GM23338 (cell line): ENCODE measurements at regions not wholly inside any gene's neighbourhood (a gene's known extent, or its start where the extent isn't known, plus 50 kb on each side); places are given as distances from the start of the nearest gene placed in this dataset.

Source experiments
- ATAC-seq: fragments of 200-7000 bp; cut with Tn5 transposase; 3 replicates; pipeline ENCODE4 v1.9.1; 2020
- DNase-seq: peaks from one replicate; pipeline ENCODE4 v3.0.0-alpha.2; 2015; ENCODE audit warnings: low spot score
- H2AFZ ChIP-seq: fragments of 200-600 bp; sonication (generic); 2 replicates; pipeline ENCODE4 v1.8.0; 2016; ENCODE audit warnings: antibody characterized with exemption, mild to moderate bottlenecking, moderate library complexity
- H3F3A ChIP-seq: fragments of 200-600 bp; sonication (generic); replicated peaks from 2 replicates; pipeline ENCODE4 v1.8.0; 2017; ENCODE audit warnings: antibody characterized with exemption, mixed run types, low read depth
- H3K27ac ChIP-seq: fragments of 200-600 bp; sonication (generic); 2 replicates; pipeline ENCODE4 v1.6.1; 2016; ENCODE audit warnings: low read depth
- H3K27me3 ChIP-seq: fragments of 200-600 bp; sonication (generic); 2 replicates; pipeline ENCODE4 v1.8.0; 2016; ENCODE audit warnings: mild to moderate bottlenecking, mixed run types, moderate library complexity; ENCODE audit not compliant: insufficient read depth
- H3K36me3 ChIP-seq: fragments of 200-600 bp; sonication (generic); 2 replicates; pipeline ENCODE4 v1.8.0; 2016; ENCODE audit warnings: mild to moderate bottlenecking; ENCODE audit not compliant: insufficient read depth
- H3K4me1 ChIP-seq: fragments of 200-600 bp; sonication (generic); 2 replicates; pipeline ENCODE4 v1.8.0; 2016; ENCODE audit warnings: mild to moderate bottlenecking, moderate library complexity; ENCODE audit not compliant: insufficient read depth
- H3K4me2 ChIP-seq: fragments of 200-600 bp; sonication (generic); 2 replicates; pipeline ENCODE4 v1.7.1; 2017; ENCODE audit warnings: mixed run types
- H3K4me3 ChIP-seq: fragments of 200-600 bp; sonication (generic); 2 replicates; pipeline ENCODE4 v1.6.1; 2016; ENCODE audit warnings: mixed run types
- H3K79me2 ChIP-seq: fragments of 200-600 bp; sonication (generic); replicated peaks from 2 replicates; pipeline ENCODE4 v1.8.0; 2017; ENCODE audit warnings: mild to moderate bottlenecking; ENCODE audit not compliant: insufficient read depth
- H3K9me2 ChIP-seq: fragments of 200-600 bp; sonication (generic); 2 replicates; pipeline ENCODE4 v1.8.0; 2017; ENCODE audit not compliant: insufficient read depth
- H4K20me1 ChIP-seq: fragments of 200-600 bp; sonication (generic); replicated peaks from 2 replicates; pipeline ENCODE4 v1.8.0; 2017; ENCODE audit warnings: mild to moderate bottlenecking; ENCODE audit not compliant: insufficient read depth
- H3K27ac Mint-ChIP-seq: 2 replicates; pipeline ENCODE4 v1.8.0; 2020; ENCODE audit warnings: inconsistent platforms, mild to moderate bottlenecking, moderate library complexity, mixed read lengths
- H3K27me3 Mint-ChIP-seq: 3 replicates; pipeline ENCODE4 v1.8.0; 2022; ENCODE audit warnings: low read depth, mild to moderate bottlenecking, moderate library complexity, mixed read lengths, inconsistent platforms; ENCODE audit not compliant: insufficient read depth, poor library complexity
- H3K36me3 Mint-ChIP-seq: 3 replicates; pipeline ENCODE4 v1.8.0; 2021; ENCODE audit warnings: low read depth, mild to moderate bottlenecking, inconsistent platforms, moderate library complexity, mixed read lengths
- H3K4me1 Mint-ChIP-seq: 3 replicates; pipeline ENCODE4 v1.8.0; 2020; ENCODE audit warnings: mild to moderate bottlenecking, inconsistent platforms, mixed read lengths
- H3K4me3 Mint-ChIP-seq: 3 replicates; pipeline ENCODE4 v1.8.0; 2021; ENCODE audit warnings: moderate library complexity, mild to moderate bottlenecking, inconsistent platforms, mixed read lengths
- H3K9me3 Mint-ChIP-seq: 3 replicates; pipeline ENCODE4 v1.8.0; 2020; ENCODE audit warnings: moderate library complexity, mild to moderate bottlenecking, inconsistent platforms, mixed read lengths
- CREB1 ChIP-seq: fragments of 250-450 bp; sonication (Bioruptor Pico); IDR thresholded peaks from 2 replicates; pipeline ENCODE4 v1.5.0; 2020; ENCODE audit warnings: low read depth, mild to moderate bottlenecking, moderate library complexity
- EZH2 ChIP-seq: fragments of 200-600 bp; sonication (generic); IDR thresholded peaks from one replicate; pipeline ENCODE4 v1.8.0; 2017; ENCODE audit warnings: antibody characterized with exemption, mild to moderate bottlenecking, low read depth; ENCODE audit not compliant: unreplicated experiment
- EZH2phosphoT487 ChIP-seq: fragments of 200-600 bp; sonication (generic); IDR thresholded peaks from one replicate; pipeline ENCODE4 v1.8.1; 2018; ENCODE audit warnings: antibody characterized with exemption; ENCODE audit not compliant: unreplicated experiment
- JUNB ChIP-seq: IDR thresholded peaks from one replicate; pipeline ENCODE4 v1.6.1; 2016; ENCODE audit warnings: antibody characterized with exemption; ENCODE audit not compliant: unreplicated experiment
- POLR2AphosphoS5 ChIP-seq: IDR thresholded peaks from 2 replicates; pipeline ENCODE4 v1.6.1; 2016; ENCODE audit warnings: antibody characterized with exemption, low read depth
- STAT1 ChIP-seq: IDR thresholded peaks from one replicate; pipeline ENCODE4 v1.6.1; 2016; ENCODE audit warnings: antibody characterized with exemption; ENCODE audit not compliant: unreplicated experiment
- ZNF114 ChIP-seq: fragments of 250-450 bp; sonication (Bioruptor Pico); IDR thresholded peaks from 2 replicates; pipeline ENCODE4 v1.5.0; 2020; ENCODE audit warnings: mild to moderate bottlenecking, moderate library complexity
- ZNF331 ChIP-seq: fragments of 250-450 bp; sonication (Bioruptor Pico); IDR thresholded peaks from 2 replicates; pipeline ENCODE4 v1.5.0; 2020; ENCODE audit warnings: low read depth, mild to moderate bottlenecking, moderate library complexity
- TF ChIP-seq, protein P1 (sequence below): IDR thresholded peaks from 2 replicates; pipeline ENCODE4 v1.6.1; 2016; ENCODE audit warnings: antibody characterized with exemption
- TF ChIP-seq, protein P2 (sequence below), 2 experiments: fragments of 200-600 bp in 1 of 2; sonication (generic) in 1 of 2; conservative IDR thresholded peaks; 2 replicates each; pipeline versions ENCODE4 v1.5.1 to v1.6.1; 2016 to 2017; ENCODE audit warnings: antibody characterized with exemption in 2 of 2, low read depth in 2 of 2, mild to moderate bottlenecking in 2 of 2, moderate library complexity in 1 of 2
- TF ChIP-seq, protein P3 (sequence below): IDR thresholded peaks from one replicate; pipeline ENCODE4 v1.6.1; 2018; ENCODE audit warnings: antibody characterized with exemption; ENCODE audit not compliant: unreplicated experiment
- TF ChIP-seq, protein P4 (sequence below): fragments of 250-450 bp; sonication (Bioruptor Pico); IDR thresholded peaks from 2 replicates; pipeline ENCODE4 v1.5.0; 2020; ENCODE audit warnings: mild to moderate bottlenecking, moderate library complexity

DNA sequence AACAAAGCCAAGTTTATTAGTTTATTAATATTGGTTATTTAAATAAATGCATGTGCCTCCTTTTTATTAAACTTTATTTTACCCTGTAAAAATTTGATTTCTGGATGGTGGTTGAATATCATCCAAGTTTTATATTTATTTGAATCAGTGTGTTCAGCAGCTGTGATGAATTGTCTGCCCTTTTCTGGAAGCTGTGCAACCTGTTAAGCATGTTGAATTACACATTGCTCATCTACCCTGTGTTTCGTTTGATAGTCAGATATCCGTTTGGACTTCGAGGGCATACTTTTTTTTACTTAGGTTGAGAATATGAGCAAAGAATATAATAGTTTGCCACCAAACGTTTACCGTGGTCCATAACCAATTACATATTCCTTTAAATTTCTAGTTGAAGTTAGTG, 95.8 kb upstream of the TENM3 start:
- no peak overlapping the region for H2AFZ ChIP-seq
- no peaks in the 10 kb centered on the region; the same call in 1 of the 2 replicates for H3F3A ChIP-seq
- no peak overlapping the region for H3K27ac Mint-ChIP-seq
- H3K79me2 ChIP-seq: peaks cover 57% of the 10 kb centered on the region
- H3K36me3 Mint-ChIP-seq: peaks cover 4% of the 10 kb centered on the region; the same call in 1 of the 3 replicates
- no peaks in the 10 kb centered on the region for H3K9me2 ChIP-seq
- H3K27me3 Mint-ChIP-seq: peaks cover 11% of the 10 kb centered on the region
- TF ChIP-seq CREB1 (no peak), STAT1 (no peak), EZH2 (no peak), JUNB (no peak), ZNF331 (no peak), ZNF114 (no peak), EZH2phosphoT487 (no peak), POLR2AphosphoS5 (no peak)
- TF ChIP-seq, protein P1, sequence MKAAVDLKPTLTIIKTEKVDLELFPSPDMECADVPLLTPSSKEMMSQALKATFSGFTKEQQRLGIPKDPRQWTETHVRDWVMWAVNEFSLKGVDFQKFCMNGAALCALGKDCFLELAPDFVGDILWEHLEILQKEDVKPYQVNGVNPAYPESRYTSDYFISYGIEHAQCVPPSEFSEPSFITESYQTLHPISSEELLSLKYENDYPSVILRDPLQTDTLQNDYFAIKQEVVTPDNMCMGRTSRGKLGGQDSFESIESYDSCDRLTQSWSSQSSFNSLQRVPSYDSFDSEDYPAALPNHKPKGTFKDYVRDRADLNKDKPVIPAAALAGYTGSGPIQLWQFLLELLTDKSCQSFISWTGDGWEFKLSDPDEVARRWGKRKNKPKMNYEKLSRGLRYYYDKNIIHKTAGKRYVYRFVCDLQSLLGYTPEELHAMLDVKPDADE: no peak
- TF ChIP-seq, protein P2, sequence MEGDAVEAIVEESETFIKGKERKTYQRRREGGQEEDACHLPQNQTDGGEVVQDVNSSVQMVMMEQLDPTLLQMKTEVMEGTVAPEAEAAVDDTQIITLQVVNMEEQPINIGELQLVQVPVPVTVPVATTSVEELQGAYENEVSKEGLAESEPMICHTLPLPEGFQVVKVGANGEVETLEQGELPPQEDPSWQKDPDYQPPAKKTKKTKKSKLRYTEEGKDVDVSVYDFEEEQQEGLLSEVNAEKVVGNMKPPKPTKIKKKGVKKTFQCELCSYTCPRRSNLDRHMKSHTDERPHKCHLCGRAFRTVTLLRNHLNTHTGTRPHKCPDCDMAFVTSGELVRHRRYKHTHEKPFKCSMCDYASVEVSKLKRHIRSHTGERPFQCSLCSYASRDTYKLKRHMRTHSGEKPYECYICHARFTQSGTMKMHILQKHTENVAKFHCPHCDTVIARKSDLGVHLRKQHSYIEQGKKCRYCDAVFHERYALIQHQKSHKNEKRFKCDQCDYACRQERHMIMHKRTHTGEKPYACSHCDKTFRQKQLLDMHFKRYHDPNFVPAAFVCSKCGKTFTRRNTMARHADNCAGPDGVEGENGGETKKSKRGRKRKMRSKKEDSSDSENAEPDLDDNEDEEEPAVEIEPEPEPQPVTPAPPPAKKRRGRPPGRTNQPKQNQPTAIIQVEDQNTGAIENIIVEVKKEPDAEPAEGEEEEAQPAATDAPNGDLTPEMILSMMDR (conservative IDR thresholded peaks at IDR 0.05; ENCODE audit: low read depth in 2 of 2): no peak
- TF ChIP-seq, protein P3, sequence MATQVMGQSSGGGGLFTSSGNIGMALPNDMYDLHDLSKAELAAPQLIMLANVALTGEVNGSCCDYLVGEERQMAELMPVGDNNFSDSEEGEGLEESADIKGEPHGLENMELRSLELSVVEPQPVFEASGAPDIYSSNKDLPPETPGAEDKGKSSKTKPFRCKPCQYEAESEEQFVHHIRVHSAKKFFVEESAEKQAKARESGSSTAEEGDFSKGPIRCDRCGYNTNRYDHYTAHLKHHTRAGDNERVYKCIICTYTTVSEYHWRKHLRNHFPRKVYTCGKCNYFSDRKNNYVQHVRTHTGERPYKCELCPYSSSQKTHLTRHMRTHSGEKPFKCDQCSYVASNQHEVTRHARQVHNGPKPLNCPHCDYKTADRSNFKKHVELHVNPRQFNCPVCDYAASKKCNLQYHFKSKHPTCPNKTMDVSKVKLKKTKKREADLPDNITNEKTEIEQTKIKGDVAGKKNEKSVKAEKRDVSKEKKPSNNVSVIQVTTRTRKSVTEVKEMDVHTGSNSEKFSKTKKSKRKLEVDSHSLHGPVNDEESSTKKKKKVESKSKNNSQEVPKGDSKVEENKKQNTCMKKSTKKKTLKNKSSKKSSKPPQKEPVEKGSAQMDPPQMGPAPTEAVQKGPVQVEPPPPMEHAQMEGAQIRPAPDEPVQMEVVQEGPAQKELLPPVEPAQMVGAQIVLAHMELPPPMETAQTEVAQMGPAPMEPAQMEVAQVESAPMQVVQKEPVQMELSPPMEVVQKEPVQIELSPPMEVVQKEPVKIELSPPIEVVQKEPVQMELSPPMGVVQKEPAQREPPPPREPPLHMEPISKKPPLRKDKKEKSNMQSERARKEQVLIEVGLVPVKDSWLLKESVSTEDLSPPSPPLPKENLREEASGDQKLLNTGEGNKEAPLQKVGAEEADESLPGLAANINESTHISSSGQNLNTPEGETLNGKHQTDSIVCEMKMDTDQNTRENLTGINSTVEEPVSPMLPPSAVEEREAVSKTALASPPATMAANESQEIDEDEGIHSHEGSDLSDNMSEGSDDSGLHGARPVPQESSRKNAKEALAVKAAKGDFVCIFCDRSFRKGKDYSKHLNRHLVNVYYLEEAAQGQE: no peak
- TF ChIP-seq, protein P4, sequence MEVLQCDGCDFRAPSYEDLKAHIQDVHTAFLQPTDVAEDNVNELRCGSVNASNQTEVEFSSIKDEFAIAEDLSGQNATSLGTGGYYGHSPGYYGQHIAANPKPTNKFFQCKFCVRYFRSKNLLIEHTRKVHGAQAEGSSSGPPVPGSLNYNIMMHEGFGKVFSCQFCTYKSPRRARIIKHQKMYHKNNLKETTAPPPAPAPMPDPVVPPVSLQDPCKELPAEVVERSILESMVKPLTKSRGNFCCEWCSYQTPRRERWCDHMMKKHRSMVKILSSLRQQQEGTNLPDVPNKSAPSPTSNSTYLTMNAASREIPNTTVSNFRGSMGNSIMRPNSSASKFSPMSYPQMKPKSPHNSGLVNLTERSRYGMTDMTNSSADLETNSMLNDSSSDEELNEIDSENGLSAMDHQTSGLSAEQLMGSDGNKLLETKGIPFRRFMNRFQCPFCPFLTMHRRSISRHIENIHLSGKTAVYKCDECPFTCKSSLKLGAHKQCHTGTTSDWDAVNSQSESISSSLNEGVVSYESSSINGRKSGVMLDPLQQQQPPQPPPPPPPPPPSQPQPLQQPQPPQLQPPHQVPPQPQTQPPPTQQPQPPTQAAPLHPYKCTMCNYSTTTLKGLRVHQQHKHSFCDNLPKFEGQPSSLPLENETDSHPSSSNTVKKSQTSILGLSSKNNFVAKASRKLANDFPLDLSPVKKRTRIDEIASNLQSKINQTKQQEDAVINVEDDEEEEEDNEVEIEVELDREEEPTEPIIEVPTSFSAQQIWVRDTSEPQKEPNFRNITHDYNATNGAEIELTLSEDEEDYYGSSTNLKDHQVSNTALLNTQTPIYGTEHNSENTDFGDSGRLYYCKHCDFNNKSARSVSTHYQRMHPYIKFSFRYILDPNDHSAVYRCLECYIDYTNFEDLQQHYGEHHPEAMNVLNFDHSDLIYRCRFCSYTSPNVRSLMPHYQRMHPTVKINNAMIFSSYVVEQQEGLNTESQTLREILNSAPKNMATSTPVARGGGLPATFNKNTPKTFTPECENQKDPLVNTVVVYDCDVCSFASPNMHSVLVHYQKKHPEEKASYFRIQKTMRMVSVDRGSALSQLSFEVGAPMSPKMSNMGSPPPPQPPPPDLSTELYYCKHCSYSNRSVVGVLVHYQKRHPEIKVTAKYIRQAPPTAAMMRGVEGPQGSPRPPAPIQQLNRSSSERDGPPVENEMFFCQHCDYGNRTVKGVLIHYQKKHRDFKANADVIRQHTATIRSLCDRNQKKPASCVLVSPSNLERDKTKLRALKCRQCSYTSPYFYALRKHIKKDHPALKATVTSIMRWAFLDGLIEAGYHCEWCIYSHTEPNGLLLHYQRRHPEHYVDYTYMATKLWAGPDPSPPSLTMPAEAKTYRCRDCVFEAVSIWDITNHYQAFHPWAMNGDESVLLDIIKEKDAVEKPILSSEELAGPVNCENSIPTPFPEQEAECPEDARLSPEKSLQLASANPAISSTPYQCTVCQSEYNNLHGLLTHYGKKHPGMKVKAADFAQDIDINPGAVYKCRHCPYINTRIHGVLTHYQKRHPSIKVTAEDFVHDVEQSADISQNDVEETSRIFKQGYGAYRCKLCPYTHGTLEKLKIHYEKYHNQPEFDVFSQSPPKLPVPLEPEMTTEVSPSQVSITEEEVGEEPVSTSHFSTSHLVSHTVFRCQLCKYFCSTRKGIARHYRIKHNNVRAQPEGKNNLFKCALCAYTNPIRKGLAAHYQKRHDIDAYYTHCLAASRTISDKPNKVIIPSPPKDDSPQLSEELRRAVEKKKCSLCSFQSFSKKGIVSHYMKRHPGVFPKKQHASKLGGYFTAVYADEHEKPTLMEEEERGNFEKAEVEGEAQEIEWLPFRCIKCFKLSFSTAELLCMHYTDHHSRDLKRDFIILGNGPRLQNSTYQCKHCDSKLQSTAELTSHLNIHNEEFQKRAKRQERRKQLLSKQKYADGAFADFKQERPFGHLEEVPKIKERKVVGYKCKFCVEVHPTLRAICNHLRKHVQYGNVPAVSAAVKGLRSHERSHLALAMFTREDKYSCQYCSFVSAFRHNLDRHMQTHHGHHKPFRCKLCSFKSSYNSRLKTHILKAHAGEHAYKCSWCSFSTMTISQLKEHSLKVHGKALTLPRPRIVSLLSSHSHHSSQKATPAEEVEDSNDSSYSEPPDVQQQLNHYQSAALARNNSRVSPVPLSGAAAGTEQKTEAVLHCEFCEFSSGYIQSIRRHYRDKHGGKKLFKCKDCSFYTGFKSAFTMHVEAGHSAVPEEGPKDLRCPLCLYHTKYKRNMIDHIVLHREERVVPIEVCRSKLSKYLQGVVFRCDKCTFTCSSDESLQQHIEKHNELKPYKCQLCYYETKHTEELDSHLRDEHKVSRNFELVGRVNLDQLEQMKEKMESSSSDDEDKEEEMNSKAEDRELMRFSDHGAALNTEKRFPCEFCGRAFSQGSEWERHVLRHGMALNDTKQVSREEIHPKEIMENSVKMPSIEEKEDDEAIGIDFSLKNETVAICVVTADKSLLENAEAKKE (CRISPR knock-in tag): no peak
- H3K4me2 ChIP-seq: no peak overlapping the region
- H3K4me1 Mint-ChIP-seq: peaks cover 45% of the 10 kb centered on the region
- H3K4me1 ChIP-seq: peaks cover 43% of the 10 kb centered on the region
- DNase-seq (no peak), ATAC-seq (no peak)
- H3K27ac ChIP-seq: no peak overlapping the region
- no peak overlapping the region for H3K4me3 ChIP-seq
- peaks cover under 1% of the 10 kb centered on the region for H3K27me3 ChIP-seq
- H4K20me1 ChIP-seq: no peaks in the 10 kb centered on the region
- no peaks in the 10 kb centered on the region; the same call in 2 of the 3 replicates for H3K9me3 Mint-ChIP-seq
- 0 out of 3 replicates have a peak overlapping the region, but pooled peaks have one; percentile 7 for H3K4me3 Mint-ChIP-seq
- no peaks in the 10 kb centered on the region for H3K36me3 ChIP-seq
